ENCODE measurements at regions not wholly inside any gene's neighbourhood (a gene's known extent, or its start where the extent isn't known, plus 50 kb on each side); places are given as distances from the start of the nearest gene placed in this dataset.

DNA sequence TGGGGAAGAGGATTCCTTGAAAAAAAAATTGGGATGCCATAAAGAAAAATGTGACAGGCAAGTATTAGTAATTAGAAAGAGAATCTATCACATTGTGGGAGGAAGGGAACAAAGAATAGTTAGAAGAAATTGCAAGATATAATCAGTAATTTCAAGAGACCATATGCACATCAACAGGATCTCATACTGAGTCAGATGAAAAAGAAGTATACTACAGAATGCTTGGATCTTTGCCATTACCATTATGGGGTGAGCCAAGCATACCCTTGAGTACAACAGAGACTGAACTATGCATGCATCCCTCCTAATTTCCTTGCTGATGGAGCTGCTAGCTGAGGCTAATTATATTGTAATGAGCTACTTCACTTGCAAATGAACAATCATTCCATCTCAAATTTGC, 287.6 kb downstream of the PAPSS1 start:
- RAD21 ChIA-PET (ENCODE audit: low non-redundant PET in 1 of 2, low total read pairs in 2 of 2, uncharacterized antibody in 2 of 2, unreplicated experiment in 2 of 2), result no interaction called here
- no peaks in the 10 kb centered on the region for H3K4me1 ChIP-seq (ENCODE audit: control insufficient read depth in 1 of 2, insufficient read depth in 2 of 2, low read length in 2 of 2)
- no peaks in the 10 kb centered on the region for H4K20me1 ChIP-seq (ENCODE audit: insufficient read depth)
- intact Hi-C loops (cut with micrococcal nuclease), result no loop called here
- DNase-seq (ENCODE audit: low read depth, low spot score) (no peak), ATAC-seq (no peak)
- no peaks in the 10 kb centered on the region for H3K9me2 ChIP-seq (ENCODE audit: insufficient read depth)
- no peak overlapping the region for H3K27ac ChIP-seq (ENCODE audit: low read depth, low read length)
- no peaks in the 10 kb centered on the region for H3K36me3 ChIP-seq (ENCODE audit: control insufficient read depth in 1 of 2, insufficient read depth in 2 of 2, low read length in 2 of 2)
- H2AFZ ChIP-seq (ENCODE audit: low read depth, low read length, poor library complexity, severe bottlenecking), result no peak overlapping the region
- no peak overlapping the region for H3K4me2 ChIP-seq (ENCODE audit: low read length)
- H3K9me3 ChIP-seq (ENCODE audit: control insufficient read depth in 1 of 2, insufficient read depth in 1 of 2, low read depth in 1 of 2, low read length in 2 of 2), result no peaks in the 10 kb centered on the region
- no peaks in the 10 kb centered on the region for H3K27me3 ChIP-seq (ENCODE audit: insufficient read depth, low read length)
- TF ChIP-seq ZNF274 (IDR thresholded peaks at IDR 0.05; ENCODE audit: low read depth, low read length), result no peak
- TF ChIP-seq CBX3 (IDR thresholded peaks at IDR 0.05; ENCODE audit: low read depth), result no peak
- TF ChIP-seq, protein P1, sequence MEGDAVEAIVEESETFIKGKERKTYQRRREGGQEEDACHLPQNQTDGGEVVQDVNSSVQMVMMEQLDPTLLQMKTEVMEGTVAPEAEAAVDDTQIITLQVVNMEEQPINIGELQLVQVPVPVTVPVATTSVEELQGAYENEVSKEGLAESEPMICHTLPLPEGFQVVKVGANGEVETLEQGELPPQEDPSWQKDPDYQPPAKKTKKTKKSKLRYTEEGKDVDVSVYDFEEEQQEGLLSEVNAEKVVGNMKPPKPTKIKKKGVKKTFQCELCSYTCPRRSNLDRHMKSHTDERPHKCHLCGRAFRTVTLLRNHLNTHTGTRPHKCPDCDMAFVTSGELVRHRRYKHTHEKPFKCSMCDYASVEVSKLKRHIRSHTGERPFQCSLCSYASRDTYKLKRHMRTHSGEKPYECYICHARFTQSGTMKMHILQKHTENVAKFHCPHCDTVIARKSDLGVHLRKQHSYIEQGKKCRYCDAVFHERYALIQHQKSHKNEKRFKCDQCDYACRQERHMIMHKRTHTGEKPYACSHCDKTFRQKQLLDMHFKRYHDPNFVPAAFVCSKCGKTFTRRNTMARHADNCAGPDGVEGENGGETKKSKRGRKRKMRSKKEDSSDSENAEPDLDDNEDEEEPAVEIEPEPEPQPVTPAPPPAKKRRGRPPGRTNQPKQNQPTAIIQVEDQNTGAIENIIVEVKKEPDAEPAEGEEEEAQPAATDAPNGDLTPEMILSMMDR (IDR thresholded peaks at IDR 0.05 in 2 of 3, conservative IDR thresholded peaks at IDR 0.05 in 1 of 3; ENCODE audit: borderline replicate concordance in 1 of 3, insufficient read depth in 1 of 3, low read depth in 2 of 3, low read length in 2 of 3), result no peak
- no peak for TF ChIP-seq POLR2AphosphoS5 (IDR thresholded peaks at IDR 0.05; ENCODE audit: low read depth, low read length)
- no peak for TF ChIP-seq POLR2A (IDR thresholded peaks at IDR 0.05; ENCODE audit: borderline replicate concordance, extremely low read depth, insufficient read depth, insufficient read length)
- TF ChIP-seq, protein P2, sequence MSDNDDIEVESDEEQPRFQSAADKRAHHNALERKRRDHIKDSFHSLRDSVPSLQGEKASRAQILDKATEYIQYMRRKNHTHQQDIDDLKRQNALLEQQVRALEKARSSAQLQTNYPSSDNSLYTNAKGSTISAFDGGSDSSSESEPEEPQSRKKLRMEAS (IDR thresholded peaks at IDR 0.05), result no peak
- TF ChIP-seq, protein P3, sequence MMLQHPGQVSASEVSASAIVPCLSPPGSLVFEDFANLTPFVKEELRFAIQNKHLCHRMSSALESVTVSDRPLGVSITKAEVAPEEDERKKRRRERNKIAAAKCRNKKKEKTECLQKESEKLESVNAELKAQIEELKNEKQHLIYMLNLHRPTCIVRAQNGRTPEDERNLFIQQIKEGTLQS (IDR thresholded peaks at IDR 0.05), result no peak
- TF ChIP-seq ELF1 (IDR thresholded peaks at IDR 0.05; ENCODE audit: borderline replicate concordance, low read depth), result no peak
- TF ChIP-seq, protein P4, sequence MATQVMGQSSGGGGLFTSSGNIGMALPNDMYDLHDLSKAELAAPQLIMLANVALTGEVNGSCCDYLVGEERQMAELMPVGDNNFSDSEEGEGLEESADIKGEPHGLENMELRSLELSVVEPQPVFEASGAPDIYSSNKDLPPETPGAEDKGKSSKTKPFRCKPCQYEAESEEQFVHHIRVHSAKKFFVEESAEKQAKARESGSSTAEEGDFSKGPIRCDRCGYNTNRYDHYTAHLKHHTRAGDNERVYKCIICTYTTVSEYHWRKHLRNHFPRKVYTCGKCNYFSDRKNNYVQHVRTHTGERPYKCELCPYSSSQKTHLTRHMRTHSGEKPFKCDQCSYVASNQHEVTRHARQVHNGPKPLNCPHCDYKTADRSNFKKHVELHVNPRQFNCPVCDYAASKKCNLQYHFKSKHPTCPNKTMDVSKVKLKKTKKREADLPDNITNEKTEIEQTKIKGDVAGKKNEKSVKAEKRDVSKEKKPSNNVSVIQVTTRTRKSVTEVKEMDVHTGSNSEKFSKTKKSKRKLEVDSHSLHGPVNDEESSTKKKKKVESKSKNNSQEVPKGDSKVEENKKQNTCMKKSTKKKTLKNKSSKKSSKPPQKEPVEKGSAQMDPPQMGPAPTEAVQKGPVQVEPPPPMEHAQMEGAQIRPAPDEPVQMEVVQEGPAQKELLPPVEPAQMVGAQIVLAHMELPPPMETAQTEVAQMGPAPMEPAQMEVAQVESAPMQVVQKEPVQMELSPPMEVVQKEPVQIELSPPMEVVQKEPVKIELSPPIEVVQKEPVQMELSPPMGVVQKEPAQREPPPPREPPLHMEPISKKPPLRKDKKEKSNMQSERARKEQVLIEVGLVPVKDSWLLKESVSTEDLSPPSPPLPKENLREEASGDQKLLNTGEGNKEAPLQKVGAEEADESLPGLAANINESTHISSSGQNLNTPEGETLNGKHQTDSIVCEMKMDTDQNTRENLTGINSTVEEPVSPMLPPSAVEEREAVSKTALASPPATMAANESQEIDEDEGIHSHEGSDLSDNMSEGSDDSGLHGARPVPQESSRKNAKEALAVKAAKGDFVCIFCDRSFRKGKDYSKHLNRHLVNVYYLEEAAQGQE (IDR thresholded peaks at IDR 0.05; ENCODE audit: low read depth), result no peak
- TF ChIP-seq ZFX (IDR thresholded peaks at IDR 0.05), result no peak
- TF ChIP-seq TCF7L2 (IDR thresholded peaks at IDR 0.05; ENCODE audit: borderline replicate concordance, extremely low read depth, insufficient read depth, insufficient read length), result no peak
- TF ChIP-seq SP1 (IDR thresholded peaks at IDR 0.05; ENCODE audit: low read depth), result no peak
- H3K79me2 ChIP-seq (ENCODE audit: insufficient read depth, low read length), result no peaks in the 10 kb centered on the region
- POLR2A ChIA-PET, result no interaction called here
- no TSS peak for BruUV-seq (replicated peaks)
- H3K4me3 ChIP-seq (replicated peaks in 1 of 2; ENCODE audit: low read depth in 1 of 2, low read length in 2 of 2), result no peak overlapping the region
- H3K9ac ChIP-seq (ENCODE audit: low read length), result no peak overlapping the region
- CTCF ChIA-PET, result no interaction called here
